Stimulated activated CD8-positive, alpha-beta memory T cell treated with anti-CD3 and anti-CD28 coated beads, Interleukin-7, amount 100 ng/mL, for 24 hours (primary cell): ENCODE measurements at regions not wholly inside any gene's neighbourhood (a gene's known extent, or its start where the extent isn't known, plus 50 kb on each side); places are given as distances from the start of the nearest gene placed in this dataset.
"Not testable (repeated sequence)": the region's sequence is repeated elsewhere in the genome, so short reads cannot be mapped to it uniquely, and the experiment has no call there.

Experiments used
- DNase-seq: peaks from one replicate; pipeline ENCODE4 v3.0.0-alpha.2; 2020; ENCODE audit warnings: low read depth

- no peak for DNase-seq
Measured at GRCh38 chr6:139960671-139961070, 586.2 kb upstream of the CITED2 start.

- no peak for DNase-seq
Measured at GRCh38 chr6:139955366-139956155, 581.1 kb upstream of the CITED2 start.

- no peak for DNase-seq
Measured at GRCh38 chr6:139954463-139955071, 580.1 kb upstream of the CITED2 start.

- DNase-seq: not testable (repeated sequence)
Measured at GRCh38 chr6:139953780-139954179, 579.3 kb upstream of the CITED2 start.

- no peak for DNase-seq
Measured at GRCh38 chr6:139951172-139951571, 576.7 kb upstream of the CITED2 start.

GRCh38 chr6:139944976-139945375, 570.5 kb upstream of the CITED2 start:
- no peak for DNase-seq

GRCh38 chr6:139944131-139944530, 569.7 kb upstream of the CITED2 start:
- no peak for DNase-seq

GRCh38 chr6:139943391-139943790, 568.9 kb upstream of the CITED2 start:
- DNase-seq: no peak

- no peak for DNase-seq
Measured at GRCh38 chr6:139942331-139942730, 567.9 kb upstream of the CITED2 start.

GRCh38 chr6:139941826-139942225, 567.4 kb upstream of the CITED2 start:
- no peak for DNase-seq

GRCh38 chr6:139940741-139941729, 566.6 kb upstream of the CITED2 start:
- no peak for DNase-seq

GRCh38 chr6:139939189-139939979, 564.9 kb upstream of the CITED2 start:
- no peak for DNase-seq

- DNase-seq: no peak
Measured at GRCh38 chr6:139932671-139933070, 558.2 kb upstream of the CITED2 start.

GRCh38 chr6:139931747-139932146, 557.3 kb upstream of the CITED2 start:
- no peak for DNase-seq

- no peak for DNase-seq
Measured at GRCh38 chr6:139927742-139928305, 553.4 kb upstream of the CITED2 start.

- DNase-seq: no peak
Measured at GRCh38 chr6:139927236-139927635, 552.8 kb upstream of the CITED2 start.

- no peak for DNase-seq
Measured at GRCh38 chr6:139926711-139927110, 552.3 kb upstream of the CITED2 start.

GRCh38 chr6:139925894-139926641, 551.6 kb upstream of the CITED2 start:
- no peak for DNase-seq

GRCh38 chr6:139923964-139924475, 549.6 kb upstream of the CITED2 start:
- DNase-seq: no peak

- no peak for DNase-seq
Measured at GRCh38 chr6:139922236-139922635, 547.8 kb upstream of the CITED2 start.

- DNase-seq: no peak
Measured at GRCh38 chr6:139920776-139921100, 546.3 kb upstream of the CITED2 start.
